Mesothelial cell of epicardium (in vitro differentiated cells): ENCODE measurements at regions not wholly inside any gene's neighbourhood (a gene's known extent, or its start where the extent isn't known, plus 50 kb on each side); places are given as distances from the start of the nearest gene placed in this dataset.

Experiments used
- DNase-seq, 2 experiments: peaks; one replicate each; pipeline ENCODE4 v3.0.0; 2021; ENCODE audit warnings: low spot score in 2 of 2; ENCODE audit not compliant: unreplicated experiment in 2 of 2
- H3K27ac Mint-ChIP-seq: 2 replicates; pipeline ENCODE4 v1.8.0; 2021; ENCODE audit warnings: mixed read lengths
- H3K27me3 Mint-ChIP-seq: 2 replicates; pipeline ENCODE4 v1.8.0; 2021; ENCODE audit warnings: low read depth, mixed read lengths
- H3K36me3 Mint-ChIP-seq: 2 replicates; pipeline ENCODE4 v1.8.0; 2021; ENCODE audit warnings: mixed read lengths
- H3K4me1 Mint-ChIP-seq: 2 replicates; pipeline ENCODE4 v1.8.0; 2021; ENCODE audit warnings: mixed read lengths
- H3K4me3 Mint-ChIP-seq: 2 replicates; pipeline ENCODE4 v1.8.0; 2021; ENCODE audit warnings: mild to moderate bottlenecking, moderate library complexity, mixed read lengths
- H3K9me3 Mint-ChIP-seq: 2 replicates; pipeline ENCODE4 v1.8.0; 2021; ENCODE audit warnings: mixed read lengths
- CTCF ChIP-seq: fragments of 200-600 bp; sonication (generic); IDR thresholded peaks from one replicate; pipeline ENCODE4 v1.5.0; 2021; ENCODE audit warnings: antibody characterized with exemption; ENCODE audit not compliant: unreplicated experiment

- H3K4me1 Mint-ChIP-seq = peaks cover 19% of the 10 kb centered on the region
- peaks cover 56% of the 10 kb centered on the region for H3K27me3 Mint-ChIP-seq
- H3K9me3 Mint-ChIP-seq = peaks cover 7% of the 10 kb centered on the region
- DNase-seq = no peak
- H3K36me3 Mint-ChIP-seq = no peaks in the 10 kb centered on the region
- no peak overlapping the region for H3K27ac Mint-ChIP-seq
- no peak for TF ChIP-seq CTCF
- no peak overlapping the region for H3K4me3 Mint-ChIP-seq
These were observed 368.8 kb downstream of the ETNK1 start for GRCh38 chr12:22993609-22994315.

DNA sequence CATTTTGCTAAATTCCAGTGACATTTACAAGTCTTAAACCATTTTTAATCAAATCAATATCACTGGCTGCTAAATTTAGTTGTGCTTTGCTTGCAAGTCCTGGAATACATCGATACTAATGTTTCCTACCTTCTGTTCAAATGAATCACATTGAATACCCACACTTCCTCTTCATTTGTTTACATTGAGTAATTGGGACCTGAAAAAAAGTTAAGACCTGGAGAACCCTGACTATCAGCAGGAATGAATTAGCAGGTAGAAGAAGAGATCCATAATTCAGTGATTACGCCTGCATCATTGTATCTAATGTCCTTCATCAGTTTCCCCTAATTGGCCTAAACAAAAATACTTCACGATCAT lies 369.3 kb downstream of the ETNK1 start:
- no peak for TF ChIP-seq CTCF
- Mint-ChIP-seq H3K36me3 (no peaks in the 10 kb centered on the region), H3K27ac (no peak overlapping the region), H3K9me3 (peaks cover 7% of the 10 kb centered on the region), H3K27me3 (peaks cover 56% of the 10 kb centered on the region), H3K4me1 (peaks cover 19% of the 10 kb centered on the region), H3K4me3 (no peak overlapping the region)
- no peak for DNase-seq

GRCh38 chr12:23001487-23001886 lies 376.5 kb downstream of the ETNK1 start:
- Mint-ChIP-seq H3K27me3 (peaks cover 52% of the 10 kb centered on the region), H3K9me3 (peaks cover 7% of the 10 kb centered on the region), H3K4me1 (no peaks in the 10 kb centered on the region), H3K4me3 (no peak overlapping the region), H3K36me3 (no peaks in the 10 kb centered on the region), H3K27ac (no peak overlapping the region)
- DNase-seq = no peak
- no peak for TF ChIP-seq CTCF

GRCh38 chr12:23002381-23002780 lies 377.4 kb downstream of the ETNK1 start:
- Mint-ChIP-seq H3K9me3 (peaks cover 7% of the 10 kb centered on the region), H3K27me3 (peaks cover 50% of the 10 kb centered on the region), H3K4me1 (no peaks in the 10 kb centered on the region), H3K36me3 (no peaks in the 10 kb centered on the region), H3K4me3 (no peak overlapping the region), H3K27ac (no peak overlapping the region)
- TF ChIP-seq CTCF = no peak
- no peak for DNase-seq

GRCh38 chr12:23004473-23005020 lies 379.6 kb downstream of the ETNK1 start:
- H3K27me3 Mint-ChIP-seq = peaks cover 32% of the 10 kb centered on the region
- no peak overlapping the region for H3K27ac Mint-ChIP-seq
- no peak for TF ChIP-seq CTCF
- no peaks in the 10 kb centered on the region for H3K9me3 Mint-ChIP-seq
- H3K36me3 Mint-ChIP-seq = no peaks in the 10 kb centered on the region
- H3K4me3 Mint-ChIP-seq = no peak overlapping the region
- no peak for DNase-seq
- H3K4me1 Mint-ChIP-seq = no peaks in the 10 kb centered on the region
